GM18870 (cell line): ENCODE measurements at regions not wholly inside any gene's neighbourhood (a gene's known extent, or its start where the extent isn't known, plus 50 kb on each side); places are given as distances from the start of the nearest gene placed in this dataset.

Experiments used
- ATAC-seq: cut with Tn5 transposase; IDR thresholded peaks from one replicate; pipeline ENCODE4 v1.9.1; 2021; ENCODE audit warnings: moderate library complexity; ENCODE audit not compliant: unreplicated experiment

- ATAC-seq: peak; percentile 57
Measured at GRCh38 chr3:76668653-76669052, 371.2 kb upstream of the ROBO2 start.

GRCh38 chr3:76669322-76669721 is 370.6 kb upstream of the ROBO2 start:
- no peak for ATAC-seq

GRCh38 chr3:76673171-76673570 is 366.7 kb upstream of the ROBO2 start:
- no peak for ATAC-seq

GRCh38 chr3:76679541-76679940 is 360.4 kb upstream of the ROBO2 start:
- no peak for ATAC-seq

GRCh38 chr3:76683256-76683655 is 356.6 kb upstream of the ROBO2 start:
- ATAC-seq: no peak

- no peak for ATAC-seq
Measured at GRCh38 chr3:76684946-76685345, 355.0 kb upstream of the ROBO2 start.

GRCh38 chr3:76685858-76686257 is 354.0 kb upstream of the ROBO2 start:
- no peak for ATAC-seq

GRCh38 chr3:76687019-76687418 is 352.9 kb upstream of the ROBO2 start:
- no peak for ATAC-seq

- ATAC-seq: no peak
Measured at GRCh38 chr3:76694063-76694462, 345.8 kb upstream of the ROBO2 start.

GRCh38 chr3:76698136-76698706 is 341.7 kb upstream of the ROBO2 start:
- no peak for ATAC-seq

GRCh38 chr3:76699846-76700245 is 340.1 kb upstream of the ROBO2 start:
- ATAC-seq: no peak

GRCh38 chr3:76700323-76700722 is 339.6 kb upstream of the ROBO2 start:
- ATAC-seq: no peak

- ATAC-seq: no peak
Measured at GRCh38 chr3:76702676-76703075, 337.2 kb upstream of the ROBO2 start.

- ATAC-seq: no peak
Measured at GRCh38 chr3:76715426-76715825, 324.5 kb upstream of the ROBO2 start.

- ATAC-seq: no peak
Measured at GRCh38 chr3:76723366-76723765, 316.5 kb upstream of the ROBO2 start.

GRCh38 chr3:76724075-76724474 is 315.8 kb upstream of the ROBO2 start:
- ATAC-seq: no peak

GRCh38 chr3:76724706-76725105 is 315.2 kb upstream of the ROBO2 start:
- no peak for ATAC-seq

GRCh38 chr3:76726034-76726433 is 313.9 kb upstream of the ROBO2 start:
- no peak for ATAC-seq

GRCh38 chr3:76728426-76728825 is 311.5 kb upstream of the ROBO2 start:
- no peak for ATAC-seq

GRCh38 chr3:76731471-76731870 is 308.4 kb upstream of the ROBO2 start:
- ATAC-seq: no peak

GRCh38 chr3:76733073-76733759 is 306.7 kb upstream of the ROBO2 start:
- no peak for ATAC-seq

GRCh38 chr3:76735152-76735551 is 304.7 kb upstream of the ROBO2 start:
- no peak for ATAC-seq

GRCh38 chr3:76753599-76753998 is 286.3 kb upstream of the ROBO2 start:
- ATAC-seq: no peak
